Renal cortex interstitium (tissue), 11 donors: ENCODE measurements at regions not wholly inside any gene's neighbourhood (a gene's known extent, or its start where the extent isn't known, plus 50 kb on each side); places are given as distances from the start of the nearest gene placed in this dataset.

Experiments used
- DNase-seq, 11 donors: peaks; one replicate each; pipeline ENCODE4 v3.0.0-alpha.2; 2013; ENCODE audit warnings: low read depth in 9 of 11, low spot score in 4 of 11; ENCODE audit errors: extremely low read depth in 1 of 11

DNA sequence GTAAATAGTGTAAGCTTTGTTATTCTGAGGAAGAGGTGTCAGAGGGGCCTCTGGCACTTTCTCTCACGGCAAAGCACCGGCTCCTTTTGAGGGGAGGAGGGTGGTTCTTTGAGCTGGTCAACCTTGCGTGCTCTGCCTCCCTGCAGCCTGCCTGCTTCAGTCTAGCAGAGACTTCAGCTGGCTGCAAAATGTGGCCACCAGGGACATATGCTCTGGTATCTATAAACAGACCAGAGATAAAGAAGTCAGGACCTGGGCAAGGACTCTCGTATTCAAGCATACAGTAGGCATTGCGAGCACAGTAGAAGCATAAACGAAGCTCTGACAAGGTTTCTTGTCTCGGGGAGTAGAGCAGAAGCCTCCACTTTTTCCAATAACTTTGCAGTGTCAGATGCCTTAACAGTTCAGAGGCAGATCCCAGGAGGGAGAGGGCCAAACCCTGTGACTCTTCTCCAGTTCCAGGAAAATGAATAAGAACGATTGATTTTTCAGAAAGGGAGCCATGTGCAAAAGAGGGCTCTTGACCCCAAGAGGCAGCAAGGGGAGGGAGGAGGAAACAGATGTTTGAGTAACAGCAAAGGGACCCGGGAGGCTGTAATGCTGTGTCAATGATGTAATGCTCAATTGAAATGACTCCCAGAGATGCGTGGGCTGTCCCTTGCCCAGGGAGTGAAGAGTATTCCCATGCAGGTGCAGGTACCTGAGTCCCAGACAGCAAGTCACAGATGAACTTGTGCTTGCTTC lies 57.9 kb upstream of the TEX13D start:
- no peak for DNase-seq

DNA sequence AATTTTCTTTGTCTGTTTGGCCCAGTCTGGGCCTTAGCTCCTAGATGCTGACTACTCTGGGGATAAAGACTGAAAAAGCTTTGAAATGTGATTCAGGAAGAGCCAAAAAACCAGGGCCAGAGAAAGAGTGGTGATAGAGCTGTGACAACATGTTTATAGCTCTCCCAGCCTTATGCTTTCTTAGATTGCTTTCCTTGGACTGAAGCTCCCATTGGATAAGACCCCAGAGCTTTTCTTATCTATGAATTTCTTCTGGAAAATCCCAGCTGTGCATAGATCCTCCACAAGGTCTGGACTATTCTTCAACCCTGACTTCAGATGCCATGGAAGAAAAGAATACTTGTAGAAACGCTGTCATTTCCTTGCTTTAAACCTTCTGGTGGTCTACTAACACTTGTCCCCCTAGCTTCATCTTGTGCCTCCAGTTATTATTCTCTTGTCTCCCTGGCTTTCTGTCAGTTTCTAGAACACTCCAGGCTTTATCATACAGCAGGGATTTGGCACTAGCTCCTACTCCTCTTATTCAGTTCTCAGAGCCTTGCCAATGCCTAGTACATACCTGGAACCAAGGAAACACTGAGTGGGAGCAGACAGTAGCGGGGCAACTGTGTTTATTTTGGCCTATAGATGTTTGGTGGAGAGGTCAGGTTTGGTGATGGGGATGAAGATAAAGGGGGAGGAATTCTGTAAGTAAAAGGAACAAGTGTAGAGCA lies 57.1 kb upstream of the TEX13D start:
- DNase-seq: no peak

DNA sequence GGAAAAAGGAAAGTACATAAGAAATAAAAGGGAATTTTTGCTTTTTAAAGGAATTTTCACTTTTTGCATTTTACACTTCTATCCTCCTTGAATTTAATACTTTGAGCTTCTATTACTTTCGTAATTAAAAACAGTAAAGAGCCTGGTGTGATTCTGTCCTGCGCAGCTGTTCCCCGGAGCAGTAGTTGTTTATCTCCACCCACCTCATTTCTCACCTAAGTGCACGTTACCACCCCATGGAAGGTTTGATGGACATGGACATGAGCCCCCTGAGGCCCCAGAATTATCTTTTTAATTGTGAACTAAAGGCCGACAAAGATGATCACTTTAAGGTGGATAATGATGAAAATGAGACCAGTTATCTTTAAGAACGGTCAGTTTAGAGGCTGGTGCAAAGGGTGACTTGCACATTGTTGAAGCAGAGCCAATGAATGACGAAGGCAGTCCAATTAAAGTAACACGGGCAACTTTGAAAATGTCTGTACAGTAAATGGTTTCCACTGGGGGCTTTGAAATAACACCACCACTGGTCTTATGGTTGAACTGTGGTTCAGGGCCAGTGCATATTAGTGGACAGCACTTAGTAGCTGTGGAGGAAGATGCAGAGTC lies 52.1 kb upstream of the TEX13D start:
- no peak for DNase-seq

DNA sequence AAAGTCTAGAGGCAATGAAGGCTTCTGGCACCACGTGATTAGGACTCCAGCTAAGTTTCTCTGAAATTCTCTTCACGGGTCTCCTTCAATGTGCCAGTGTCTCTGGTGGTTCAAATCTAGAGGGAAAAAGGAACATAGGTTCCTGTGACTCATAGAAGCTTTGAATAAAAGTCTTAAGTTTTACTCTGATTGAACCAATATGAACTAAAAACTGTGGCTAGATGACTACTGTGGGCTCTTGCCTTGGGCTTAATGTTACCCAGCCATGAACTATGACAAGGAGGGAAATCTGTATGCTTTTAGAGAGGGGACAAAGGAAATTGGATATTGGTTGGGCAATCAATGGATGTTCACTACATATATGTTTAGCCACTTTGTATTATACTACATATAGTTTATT lies 49.9 kb upstream of the TEX13D start:
- no peak for DNase-seq
